HCT116 (cell line): ENCODE measurements at regions not wholly inside any gene's neighbourhood (a gene's known extent, or its start where the extent isn't known, plus 50 kb on each side); places are given as distances from the start of the nearest gene placed in this dataset.

Source experiments
- EGR1 ChIP-seq: IDR thresholded peaks from 2 replicates; pipeline ENCODE4 v1.6.1; 2012; ENCODE audit warnings: low read depth
- EZH2 ChIP-seq: fragments of 200-600 bp; sonication (generic); IDR thresholded peaks from 2 replicates; pipeline ENCODE4 v1.6.1; 2017; ENCODE audit warnings: antibody characterized with exemption, mixed run types
- JUND ChIP-seq: IDR thresholded peaks from 2 replicates; pipeline ENCODE4 v1.6.1; 2012
- POLR2A ChIP-seq: IDR thresholded peaks from 2 replicates; pipeline ENCODE4 v1.7.0; 2011; ENCODE audit warnings: borderline replicate concordance; ENCODE audit not compliant: insufficient read depth, insufficient read length; ENCODE audit errors: extremely low read depth
- POLR2AphosphoS5 ChIP-seq: IDR thresholded peaks from 2 replicates; pipeline ENCODE4 v1.6.1; 2011; ENCODE audit warnings: mild to moderate bottlenecking, low read depth, low read length, moderate library complexity
- RAD21 ChIP-seq: IDR thresholded peaks from 2 replicates; pipeline ENCODE4 v1.6.1; 2012; ENCODE audit warnings: low read depth, mild to moderate bottlenecking
- SRF ChIP-seq: IDR thresholded peaks from 2 replicates; pipeline ENCODE4 v1.6.1; 2012; ENCODE audit warnings: low read depth
- ZFX ChIP-seq: fragments of 450-650 bp; IDR thresholded peaks from 2 replicates; pipeline ENCODE4 v1.6.1; 2017
- TF ChIP-seq, protein P1 (sequence below), 3 experiments: fragments of 200-600 bp in 1 of 3; sonication (generic) in 1 of 3; IDR thresholded peaks in 2 of 3; conservative IDR thresholded peaks in 1 of 3; 2 replicates each; pipeline ENCODE4 v1.5.1; 2012 to 2017; ENCODE audit warnings: low read depth in 2 of 3, low read length in 2 of 3, antibody characterized with exemption in 1 of 3, borderline replicate concordance in 1 of 3, control low read depth in 1 of 3, mild to moderate bottlenecking in 1 of 3, mixed read lengths in 1 of 3, mixed run types in 1 of 3, moderate library complexity in 1 of 3; ENCODE audit not compliant: insufficient read depth in 1 of 3
- TF ChIP-seq, protein P2 (sequence below): IDR thresholded peaks from 2 replicates; pipeline ENCODE4 v1.6.1; 2012; ENCODE audit warnings: low read depth
- TF ChIP-seq, protein P3 (sequence below): IDR thresholded peaks from 2 replicates; pipeline ENCODE4 v1.6.1; 2011; ENCODE audit warnings: mild to moderate bottlenecking, low read length, moderate library complexity; ENCODE audit not compliant: insufficient replicate concordance; ENCODE audit errors: extremely low read depth
- TF ChIP-seq, protein P4 (sequence below): IDR thresholded peaks from 2 replicates; pipeline ENCODE4 v1.6.1; 2012

DNA sequence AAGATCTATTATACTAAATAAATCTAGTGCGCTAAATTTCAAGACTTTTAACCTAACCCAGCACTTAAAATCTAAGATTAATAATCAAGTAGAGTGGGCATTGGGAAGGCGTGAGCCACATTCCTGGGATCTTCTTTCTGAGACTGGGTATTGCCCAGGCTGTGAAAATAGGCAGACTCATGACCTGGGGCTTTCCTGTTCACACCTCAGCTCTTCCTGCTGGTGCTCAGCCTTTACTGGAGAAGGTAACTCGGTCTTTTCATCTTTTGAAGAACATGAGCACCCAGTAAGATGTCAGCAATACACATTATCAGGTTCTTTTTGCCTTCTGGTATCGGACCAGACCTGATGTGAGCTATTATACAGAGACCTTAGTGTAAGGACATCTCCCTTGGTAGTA, 500.5 kb downstream of the PLCL1 start:
- TF ChIP-seq EZH2, result no peak
- TF ChIP-seq, protein P1, sequence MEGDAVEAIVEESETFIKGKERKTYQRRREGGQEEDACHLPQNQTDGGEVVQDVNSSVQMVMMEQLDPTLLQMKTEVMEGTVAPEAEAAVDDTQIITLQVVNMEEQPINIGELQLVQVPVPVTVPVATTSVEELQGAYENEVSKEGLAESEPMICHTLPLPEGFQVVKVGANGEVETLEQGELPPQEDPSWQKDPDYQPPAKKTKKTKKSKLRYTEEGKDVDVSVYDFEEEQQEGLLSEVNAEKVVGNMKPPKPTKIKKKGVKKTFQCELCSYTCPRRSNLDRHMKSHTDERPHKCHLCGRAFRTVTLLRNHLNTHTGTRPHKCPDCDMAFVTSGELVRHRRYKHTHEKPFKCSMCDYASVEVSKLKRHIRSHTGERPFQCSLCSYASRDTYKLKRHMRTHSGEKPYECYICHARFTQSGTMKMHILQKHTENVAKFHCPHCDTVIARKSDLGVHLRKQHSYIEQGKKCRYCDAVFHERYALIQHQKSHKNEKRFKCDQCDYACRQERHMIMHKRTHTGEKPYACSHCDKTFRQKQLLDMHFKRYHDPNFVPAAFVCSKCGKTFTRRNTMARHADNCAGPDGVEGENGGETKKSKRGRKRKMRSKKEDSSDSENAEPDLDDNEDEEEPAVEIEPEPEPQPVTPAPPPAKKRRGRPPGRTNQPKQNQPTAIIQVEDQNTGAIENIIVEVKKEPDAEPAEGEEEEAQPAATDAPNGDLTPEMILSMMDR (IDR thresholded peaks at IDR 0.05 in 2 of 3, conservative IDR thresholded peaks at IDR 0.05 in 1 of 3; ENCODE audit: borderline replicate concordance in 1 of 3, insufficient read depth in 1 of 3, low read depth in 2 of 3, low read length in 2 of 3), result no peak
- TF ChIP-seq POLR2A, result no peak
- no peak for TF ChIP-seq JUND
- no peak for TF ChIP-seq POLR2AphosphoS5
- no peak for TF ChIP-seq EGR1
- TF ChIP-seq, protein P2, sequence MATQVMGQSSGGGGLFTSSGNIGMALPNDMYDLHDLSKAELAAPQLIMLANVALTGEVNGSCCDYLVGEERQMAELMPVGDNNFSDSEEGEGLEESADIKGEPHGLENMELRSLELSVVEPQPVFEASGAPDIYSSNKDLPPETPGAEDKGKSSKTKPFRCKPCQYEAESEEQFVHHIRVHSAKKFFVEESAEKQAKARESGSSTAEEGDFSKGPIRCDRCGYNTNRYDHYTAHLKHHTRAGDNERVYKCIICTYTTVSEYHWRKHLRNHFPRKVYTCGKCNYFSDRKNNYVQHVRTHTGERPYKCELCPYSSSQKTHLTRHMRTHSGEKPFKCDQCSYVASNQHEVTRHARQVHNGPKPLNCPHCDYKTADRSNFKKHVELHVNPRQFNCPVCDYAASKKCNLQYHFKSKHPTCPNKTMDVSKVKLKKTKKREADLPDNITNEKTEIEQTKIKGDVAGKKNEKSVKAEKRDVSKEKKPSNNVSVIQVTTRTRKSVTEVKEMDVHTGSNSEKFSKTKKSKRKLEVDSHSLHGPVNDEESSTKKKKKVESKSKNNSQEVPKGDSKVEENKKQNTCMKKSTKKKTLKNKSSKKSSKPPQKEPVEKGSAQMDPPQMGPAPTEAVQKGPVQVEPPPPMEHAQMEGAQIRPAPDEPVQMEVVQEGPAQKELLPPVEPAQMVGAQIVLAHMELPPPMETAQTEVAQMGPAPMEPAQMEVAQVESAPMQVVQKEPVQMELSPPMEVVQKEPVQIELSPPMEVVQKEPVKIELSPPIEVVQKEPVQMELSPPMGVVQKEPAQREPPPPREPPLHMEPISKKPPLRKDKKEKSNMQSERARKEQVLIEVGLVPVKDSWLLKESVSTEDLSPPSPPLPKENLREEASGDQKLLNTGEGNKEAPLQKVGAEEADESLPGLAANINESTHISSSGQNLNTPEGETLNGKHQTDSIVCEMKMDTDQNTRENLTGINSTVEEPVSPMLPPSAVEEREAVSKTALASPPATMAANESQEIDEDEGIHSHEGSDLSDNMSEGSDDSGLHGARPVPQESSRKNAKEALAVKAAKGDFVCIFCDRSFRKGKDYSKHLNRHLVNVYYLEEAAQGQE, result no peak
- no peak for TF ChIP-seq RAD21
- TF ChIP-seq, protein P3, sequence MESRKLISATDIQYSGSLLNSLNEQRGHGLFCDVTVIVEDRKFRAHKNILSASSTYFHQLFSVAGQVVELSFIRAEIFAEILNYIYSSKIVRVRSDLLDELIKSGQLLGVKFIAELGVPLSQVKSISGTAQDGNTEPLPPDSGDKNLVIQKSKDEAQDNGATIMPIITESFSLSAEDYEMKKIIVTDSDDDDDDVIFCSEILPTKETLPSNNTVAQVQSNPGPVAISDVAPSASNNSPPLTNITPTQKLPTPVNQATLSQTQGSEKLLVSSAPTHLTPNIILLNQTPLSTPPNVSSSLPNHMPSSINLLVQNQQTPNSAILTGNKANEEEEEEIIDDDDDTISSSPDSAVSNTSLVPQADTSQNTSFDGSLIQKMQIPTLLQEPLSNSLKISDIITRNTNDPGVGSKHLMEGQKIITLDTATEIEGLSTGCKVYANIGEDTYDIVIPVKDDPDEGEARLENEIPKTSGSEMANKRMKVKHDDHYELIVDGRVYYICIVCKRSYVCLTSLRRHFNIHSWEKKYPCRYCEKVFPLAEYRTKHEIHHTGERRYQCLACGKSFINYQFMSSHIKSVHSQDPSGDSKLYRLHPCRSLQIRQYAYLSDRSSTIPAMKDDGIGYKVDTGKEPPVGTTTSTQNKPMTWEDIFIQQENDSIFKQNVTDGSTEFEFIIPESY, result no peak
- TF ChIP-seq SRF, result no peak
- TF ChIP-seq, protein P4, sequence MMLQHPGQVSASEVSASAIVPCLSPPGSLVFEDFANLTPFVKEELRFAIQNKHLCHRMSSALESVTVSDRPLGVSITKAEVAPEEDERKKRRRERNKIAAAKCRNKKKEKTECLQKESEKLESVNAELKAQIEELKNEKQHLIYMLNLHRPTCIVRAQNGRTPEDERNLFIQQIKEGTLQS, result no peak
- TF ChIP-seq ZFX, result no peak
